Adrenal gland (tissue), 9 donors: ENCODE measurements at regions not wholly inside any gene's neighbourhood (a gene's known extent, or its start where the extent isn't known, plus 50 kb on each side); places are given as distances from the start of the nearest gene placed in this dataset.

ENCODE experiments used
- DNase-seq, 7 donors: peaks; one replicate each; pipeline ENCODE4 v3.0.0-alpha.2; 2019 to 2020
- H3K27ac ChIP-seq, 5 donors: fragments of 200-600 bp; sonication (generic) in 4 of 5; 1 replicate in 3 of 5; 2 replicates in 2 of 5; pipeline versions ENCODE4 v1.5.1 to v1.8.0; 2016 to 2020; ENCODE audit warnings: mild to moderate bottlenecking in 1 of 5
- H3K27me3 ChIP-seq: fragments of 200-600 bp; 2 replicates; pipeline ENCODE4 v1.8.0; 2021
- H3K36me3 ChIP-seq, 2 donors: fragments of 200-600 bp; replicated peaks in 1 of 2; 1 replicate in 1 of 2; 2 replicates in 1 of 2; pipeline versions ENCODE4 v1.5.1 to v1.8.0; 2018 to 2022
- H3K4me1 ChIP-seq, 2 donors: fragments of 200-600 bp; replicated peaks in 1 of 2; 1 replicate in 1 of 2; 2 replicates in 1 of 2; pipeline versions ENCODE4 v1.5.1 to v1.8.0; 2018 to 2021
- H3K4me3 ChIP-seq, 4 donors: fragments of 200-600 bp; sonication (generic) in 3 of 4; one replicate each; pipeline ENCODE4 v1.5.1; 2016 to 2018
- H3K9me3 ChIP-seq, 3 donors: fragments of 200-600 bp; sonication (generic) in 1 of 3; replicated peaks in 1 of 3; 1 replicate in 2 of 3; 2 replicates in 1 of 3; pipeline versions ENCODE4 v1.5.1 to v1.8.0; 2016 to 2021
- CTCF ChIP-seq, 6 experiments: fragments of 450-650 bp in 4 of 6; fragments of 200-600 bp in 2 of 6; sonication (generic) in 1 of 6; IDR thresholded peaks; 1 replicate in 5 of 6; 2 replicates in 1 of 6; pipeline versions ENCODE4 v1.5.1 to v1.8.0; 2016 to 2021; ENCODE audit warnings: antibody characterized with exemption in 6 of 6, mild to moderate bottlenecking in 2 of 6, moderate library complexity in 1 of 6
- POLR2A ChIP-seq, 2 donors: fragments of 450-650 bp; IDR thresholded peaks; one replicate each; pipeline ENCODE4 v1.6.1; 2017; ENCODE audit warnings: antibody characterized with exemption in 2 of 2, mild to moderate bottlenecking in 2 of 2, moderate library complexity in 1 of 2
- whole genome bisulfite sequencing, 4 donors: extraction: QIAGEN DNeasy Blood & Tissue Kit in 2 of 4; methylation state at CpG; one replicate each; pipeline versions ENCODE4 v1.1.5 to v1.1.7; 2013 to 2017; 5-methylcytosine and 5-hydroxymethylcytosine counted together
- intact Hi-C, 2 donors: fragments of 100-400 bp; cut with DNase I; formaldehyde crosslinking; loops; one replicate each; pipeline versions ENCODE4 v1.14.1 to v1.15.0; 2022 to 2023
- donor health status: healthy with polysubstance abuse.
- donor health status: Bipolar disorder and iron deficiency.
- donor health status: DM: yes; HTN: yes; CAD: no.
- donor health status: DM: no; HTN: no; CAD: no.
- donor health status: DM: no; HTN: no; CAD: no.

- Histone ChIP-seq H3K27ac (no peak overlapping the region), H3K9me3 (no peaks in the 10 kb centered on the region), H3K36me3 (no peaks in the 10 kb centered on the region), H3K4me3 (no peak overlapping the region), H3K4me1 (no peaks in the 10 kb centered on the region), H3K27me3 (no peaks in the 10 kb centered on the region)
- intact Hi-C loops, result no loop called here
- TF ChIP-seq POLR2A (IDR thresholded peaks at IDR 0.05), result no peak
- TF ChIP-seq CTCF (IDR thresholded peaks at IDR 0.05), result no peak
- DNase-seq, result no peak
Observed at GRCh38 chr13:59263531-59263930, 900.2 kb downstream of the DIAPH3 start.

DNA sequence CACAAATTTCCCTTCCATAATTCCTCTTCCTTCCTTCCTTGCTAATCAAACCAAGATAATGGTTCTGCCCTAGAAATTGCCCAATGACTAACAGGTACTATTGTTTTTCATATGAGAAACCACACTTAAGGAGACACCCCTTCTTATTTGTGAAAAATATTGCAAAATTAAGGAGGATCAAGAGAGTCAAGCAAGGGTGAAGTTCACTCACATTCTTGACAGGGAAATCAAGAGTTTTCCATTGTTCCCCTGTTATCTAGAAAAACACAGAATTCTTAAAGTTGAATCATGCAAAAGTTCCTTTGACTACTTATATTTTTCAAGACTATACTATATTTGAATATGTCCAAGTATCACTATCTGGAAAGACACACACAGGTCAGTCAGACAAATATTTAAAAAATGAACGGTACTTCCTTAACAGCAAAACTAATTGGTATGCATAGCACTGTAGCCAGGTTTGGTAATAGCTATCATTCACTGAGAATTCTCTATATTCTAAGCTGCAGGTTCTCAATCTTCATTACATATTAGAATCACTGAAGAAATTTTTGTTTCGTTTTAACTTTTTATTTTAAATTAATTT is 897.2 kb downstream of the DIAPH3 start:
- intact Hi-C loops, result no loop called here
- H3K27me3 ChIP-seq, result no peaks in the 10 kb centered on the region
- no peak for DNase-seq
- H3K4me3 ChIP-seq, result no peak overlapping the region
- H3K36me3 ChIP-seq, result no peaks in the 10 kb centered on the region
- H3K4me1 ChIP-seq, result no peaks in the 10 kb centered on the region
- H3K27ac ChIP-seq, result no peak overlapping the region
- 49 to 65% (median 53%) methylated on average over 2 of the region's 2 CpGs for WGBS, 4 donors
- H3K9me3 ChIP-seq, result no peaks in the 10 kb centered on the region
- TF ChIP-seq CTCF (IDR thresholded peaks at IDR 0.05) (no peak), POLR2A (IDR thresholded peaks at IDR 0.05) (no peak)

DNA sequence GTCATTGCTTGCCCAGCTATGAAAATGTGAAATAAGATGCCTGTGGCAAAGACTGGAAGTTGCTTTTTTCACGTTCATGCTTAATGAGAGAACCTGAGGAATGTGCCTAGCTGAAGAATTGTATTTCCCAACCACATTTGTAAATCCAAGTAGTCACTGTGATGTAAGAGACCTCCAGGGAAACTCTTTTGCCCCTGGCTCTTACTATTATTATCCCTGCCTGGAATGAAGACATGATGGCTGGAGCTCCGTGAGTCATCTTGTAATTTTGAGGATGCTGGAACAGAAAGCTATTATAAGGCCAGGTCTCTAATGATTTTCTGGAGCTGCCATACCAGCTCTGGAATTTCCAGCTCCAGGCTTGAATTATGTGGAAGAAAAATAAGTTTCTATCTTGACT is 894.3 kb downstream of the DIAPH3 start:
- Histone ChIP-seq H3K4me1 (no peaks in the 10 kb centered on the region), H3K4me3 (no peak overlapping the region), H3K36me3 (no peaks in the 10 kb centered on the region), H3K9me3 (no peaks in the 10 kb centered on the region), H3K27ac (no peak overlapping the region), H3K27me3 (no peaks in the 10 kb centered on the region)
- WGBS, 4 donors, result 65 to 84% (median 78%) methylated on average over 2 of the region's 2 CpGs
- intact Hi-C loops, result no loop called here
- TF ChIP-seq POLR2A (IDR thresholded peaks at IDR 0.05), result no peak
- TF ChIP-seq CTCF (IDR thresholded peaks at IDR 0.05), result no peak
- no peak for DNase-seq

DNA sequence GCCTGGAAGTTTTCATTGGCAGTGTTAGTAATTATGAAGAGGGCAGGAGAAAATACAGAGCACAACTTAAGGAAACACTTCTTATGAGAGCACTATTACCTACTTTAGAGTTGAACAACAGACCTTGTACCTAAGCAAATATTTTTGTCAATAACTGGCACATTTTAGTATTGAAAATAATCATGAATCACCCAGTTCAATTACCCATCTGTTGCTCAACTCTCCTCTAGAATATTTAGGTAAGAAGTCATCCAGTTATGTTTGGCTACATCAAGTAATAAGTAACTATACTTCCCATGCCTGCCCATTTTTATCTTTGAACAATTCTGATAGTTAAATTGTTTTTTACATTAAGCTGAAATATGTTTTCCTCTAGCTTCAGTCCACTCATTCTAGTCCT is 893.4 kb downstream of the DIAPH3 start:
- H3K36me3 ChIP-seq, result no peaks in the 10 kb centered on the region
- TF ChIP-seq CTCF (IDR thresholded peaks at IDR 0.05) (no peak), POLR2A (IDR thresholded peaks at IDR 0.05) (no peak)

More for the DNA sequence above, 893.4 kb downstream of the DIAPH3 start:
- no peak overlapping the region for H3K4me3 ChIP-seq
- H3K4me1 ChIP-seq, result no peaks in the 10 kb centered on the region
- no peaks in the 10 kb centered on the region for H3K27me3 ChIP-seq
- no peak for DNase-seq
- no peak overlapping the region for H3K27ac ChIP-seq
- no peaks in the 10 kb centered on the region for H3K9me3 ChIP-seq
- intact Hi-C loops, result no loop called here
